Calu3 (cell line): ENCODE measurements at regions not wholly inside any gene's neighbourhood (a gene's known extent, or its start where the extent isn't known, plus 50 kb on each side); places are given as distances from the start of the nearest gene placed in this dataset.
"Not testable (repeated sequence)": the region's sequence is repeated elsewhere in the genome, so short reads cannot be mapped to it uniquely, and the experiment has no call there.

Source experiments
- BruUV-seq: library from RNA; stranded (reverse); fragments of 400-500 nt; replicated peaks from 2 replicates; lab custom pipeline; 2021; lab: Mats Ljungman, UMichigan
- CTCF ChIA-PET: fragments of 300-600 bp; sonication (Branson Sonifier 250); formaldehyde crosslinking; loops from one replicate; lab custom pipeline; 2022; ENCODE audit warnings: antibody characterized with exemption; lab: Charles Lee
- DNase-seq: peaks from one replicate; pipeline ENCODE4 v3.0.0; 2022
- H3K27ac Mint-ChIP-seq: one replicate; pipeline ENCODE4 v1.8.0; 2022; ENCODE audit warnings: mixed read lengths; ENCODE audit not compliant: unreplicated experiment
- H3K27me3 Mint-ChIP-seq: one replicate; pipeline ENCODE4 v1.8.0; 2022; ENCODE audit warnings: mixed read lengths; ENCODE audit not compliant: unreplicated experiment
- H3K36me3 Mint-ChIP-seq: one replicate; pipeline ENCODE4 v1.8.0; 2022; ENCODE audit warnings: mild to moderate bottlenecking, moderate library complexity, mixed read lengths; ENCODE audit not compliant: insufficient read depth, unreplicated experiment
- H3K4me1 Mint-ChIP-seq: one replicate; pipeline ENCODE4 v1.8.0; 2022; ENCODE audit warnings: mild to moderate bottlenecking, low read depth, mixed read lengths; ENCODE audit not compliant: unreplicated experiment
- H3K4me3 Mint-ChIP-seq: one replicate; pipeline ENCODE4 v1.8.0; 2022; ENCODE audit warnings: mild to moderate bottlenecking, low read depth, moderate library complexity, mixed read lengths; ENCODE audit not compliant: unreplicated experiment
- H3K9me3 Mint-ChIP-seq: one replicate; pipeline ENCODE4 v1.8.0; 2022; ENCODE audit warnings: low read depth, mixed read lengths; ENCODE audit not compliant: unreplicated experiment
- intact Hi-C: fragments of 100-400 bp; cut with micrococcal nuclease; formaldehyde crosslinking; loops from one replicate; pipeline ENCODE4 v1.10.0; 2022; ENCODE audit not compliant: unreplicated experiment
- TF ChIP-seq, protein P1 (sequence below): fragments of 200-600 bp; IDR thresholded peaks from one replicate; pipeline ENCODE4 v1.8.0; 2022; ENCODE audit warnings: antibody characterized with exemption; ENCODE audit not compliant: unreplicated experiment

DNA sequence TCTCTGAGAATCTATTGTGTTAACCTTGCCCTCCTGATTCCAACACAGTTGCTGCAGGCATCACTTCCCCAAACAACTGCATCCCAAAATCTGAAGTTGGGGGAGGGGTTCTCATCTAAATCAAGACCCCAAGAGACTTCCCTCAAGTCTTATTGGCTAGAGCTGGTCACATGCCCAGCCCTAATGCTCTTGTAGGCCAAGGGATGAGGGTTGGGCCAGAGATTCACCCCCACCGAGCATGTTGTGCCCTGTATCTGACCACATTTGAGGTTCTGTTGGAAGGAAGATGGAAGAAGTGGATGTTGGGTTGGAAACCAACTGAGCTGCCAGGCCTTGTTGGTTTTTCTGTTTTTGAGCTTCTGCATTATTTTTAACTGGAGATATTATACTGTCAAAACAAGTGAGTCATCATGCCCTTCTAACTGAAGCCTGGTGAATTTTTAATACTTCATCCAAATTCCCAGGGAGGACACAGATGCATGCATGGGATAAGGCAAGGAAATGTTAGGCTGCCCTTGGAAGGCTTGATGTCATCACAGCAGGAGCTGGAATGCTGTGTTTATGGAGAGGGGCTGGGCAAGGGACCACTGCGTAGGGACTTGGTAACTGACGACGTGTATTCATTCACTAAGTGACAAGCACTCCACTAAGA is 68.6 kb upstream of the CACUL1 start:
- Mint-ChIP-seq H3K9me3 (no peaks in the 10 kb centered on the region), H3K27me3 (peaks cover 18% of the 10 kb centered on the region), H3K4me1 (no peaks in the 10 kb centered on the region), H3K4me3 (no peak overlapping the region), H3K27ac (no peak overlapping the region), H3K36me3 (no peaks in the 10 kb centered on the region)
- BruUV-seq: no TSS peak
- CTCF ChIA-PET: no interaction called here
- TF ChIP-seq, protein P1, sequence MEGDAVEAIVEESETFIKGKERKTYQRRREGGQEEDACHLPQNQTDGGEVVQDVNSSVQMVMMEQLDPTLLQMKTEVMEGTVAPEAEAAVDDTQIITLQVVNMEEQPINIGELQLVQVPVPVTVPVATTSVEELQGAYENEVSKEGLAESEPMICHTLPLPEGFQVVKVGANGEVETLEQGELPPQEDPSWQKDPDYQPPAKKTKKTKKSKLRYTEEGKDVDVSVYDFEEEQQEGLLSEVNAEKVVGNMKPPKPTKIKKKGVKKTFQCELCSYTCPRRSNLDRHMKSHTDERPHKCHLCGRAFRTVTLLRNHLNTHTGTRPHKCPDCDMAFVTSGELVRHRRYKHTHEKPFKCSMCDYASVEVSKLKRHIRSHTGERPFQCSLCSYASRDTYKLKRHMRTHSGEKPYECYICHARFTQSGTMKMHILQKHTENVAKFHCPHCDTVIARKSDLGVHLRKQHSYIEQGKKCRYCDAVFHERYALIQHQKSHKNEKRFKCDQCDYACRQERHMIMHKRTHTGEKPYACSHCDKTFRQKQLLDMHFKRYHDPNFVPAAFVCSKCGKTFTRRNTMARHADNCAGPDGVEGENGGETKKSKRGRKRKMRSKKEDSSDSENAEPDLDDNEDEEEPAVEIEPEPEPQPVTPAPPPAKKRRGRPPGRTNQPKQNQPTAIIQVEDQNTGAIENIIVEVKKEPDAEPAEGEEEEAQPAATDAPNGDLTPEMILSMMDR: no peak
- DNase-seq: no peak
- intact Hi-C loops: no loop called here

DNA sequence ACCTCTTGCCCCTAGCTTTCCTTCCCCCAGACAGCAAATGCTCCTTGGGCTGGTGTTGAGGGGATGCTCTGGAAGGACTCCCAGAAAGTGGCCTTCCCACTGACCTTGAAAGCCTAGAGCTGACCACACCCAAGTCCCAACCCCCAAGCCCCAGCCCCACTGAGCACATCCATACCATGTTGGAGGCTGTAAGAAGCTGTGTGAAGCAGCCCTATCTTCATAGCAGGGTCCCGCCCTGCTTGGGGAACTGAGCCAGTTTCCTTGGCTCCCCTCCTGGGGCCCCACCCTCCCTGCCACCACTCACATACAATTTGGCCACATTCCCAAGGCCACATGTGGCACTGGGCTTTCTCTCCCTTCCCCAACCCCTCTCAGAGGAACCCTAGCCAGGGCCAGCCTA is 72.3 kb upstream of the CACUL1 start:
- no peak for DNase-seq
- Mint-ChIP-seq H3K4me1 (no peaks in the 10 kb centered on the region), H3K27me3 (peaks cover 21% of the 10 kb centered on the region), H3K9me3 (no peaks in the 10 kb centered on the region), H3K36me3 (no peaks in the 10 kb centered on the region), H3K27ac (no peak overlapping the region), H3K4me3 (no peak overlapping the region)
- CTCF ChIA-PET: no interaction called here
- intact Hi-C loops: no loop called here
- TF ChIP-seq, protein P1: no peak
- no TSS peak for BruUV-seq

DNA sequence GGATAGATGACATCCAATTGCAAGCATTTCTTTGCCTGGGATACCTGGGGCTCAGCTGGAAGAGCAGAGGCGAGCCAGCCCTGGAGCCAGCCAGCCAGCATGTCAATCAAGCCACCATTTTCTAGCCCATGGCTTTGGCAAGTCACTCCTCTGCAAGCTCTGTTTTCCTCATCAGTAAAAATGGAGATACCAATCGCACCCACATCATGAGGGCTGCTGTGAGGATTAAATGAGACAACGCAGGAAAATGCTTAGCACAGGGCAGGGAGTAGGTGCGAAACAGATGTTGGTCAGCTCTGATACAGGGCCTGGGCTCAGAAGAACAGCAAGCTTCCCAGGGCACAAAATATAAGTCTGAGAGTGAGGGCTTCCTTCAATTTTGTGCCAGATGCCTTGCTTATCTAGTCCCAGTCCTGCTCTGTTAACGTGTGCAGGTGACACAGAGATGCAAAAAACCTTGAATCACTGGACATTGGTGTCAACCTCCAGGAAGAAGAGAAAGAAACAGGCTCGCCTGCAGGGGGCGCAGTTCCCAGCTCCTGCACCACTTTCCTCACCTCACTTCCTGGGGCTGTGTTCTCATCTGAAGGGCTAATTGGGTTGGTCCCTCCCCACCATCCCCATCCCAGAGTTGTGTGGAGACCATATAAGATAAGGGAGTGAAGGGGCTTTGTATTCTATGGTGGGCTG is 72.8 kb upstream of the CACUL1 start:
- TF ChIP-seq, protein P1: peak; percentile 26
- no peak for DNase-seq
- Mint-ChIP-seq H3K27me3 (peaks cover 21% of the 10 kb centered on the region), H3K36me3 (no peaks in the 10 kb centered on the region), H3K9me3 (no peaks in the 10 kb centered on the region), H3K4me3 (no peak overlapping the region), H3K4me1 (no peaks in the 10 kb centered on the region), H3K27ac (no peak overlapping the region)
- BruUV-seq: no TSS peak
- CTCF ChIA-PET: no interaction called here
- intact Hi-C loops: no loop called here

DNA sequence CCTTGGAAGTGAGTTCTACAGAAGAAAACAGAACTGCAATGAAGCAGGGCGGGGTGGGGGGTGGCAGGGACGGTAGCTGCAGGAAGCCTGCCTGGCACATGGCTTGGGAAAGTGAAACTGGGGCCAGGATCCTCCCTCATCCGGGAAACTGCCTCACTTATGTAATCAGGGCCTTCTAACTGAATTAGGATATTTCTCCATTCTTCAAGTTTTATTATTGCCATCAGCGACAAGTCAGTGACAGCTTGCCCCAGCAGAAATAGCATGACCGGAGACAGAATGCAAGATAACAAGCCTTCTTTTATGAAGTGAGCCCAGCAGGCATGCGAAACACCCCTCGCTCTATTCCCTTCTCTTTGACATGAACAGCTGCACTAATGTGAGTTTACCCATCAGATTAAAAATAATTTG is 77.5 kb upstream of the CACUL1 start:
- CTCF ChIA-PET: no interaction called here
- intact Hi-C loops: loop anchor here (10.0 kb wide), 1 partner anchor 193 kb away; the partner anchor contains the start of gene NANOS1
- TF ChIP-seq, protein P1: no peak
- Mint-ChIP-seq H3K9me3 (no peaks in the 10 kb centered on the region), H3K4me3 (no peak overlapping the region), H3K4me1 (no peaks in the 10 kb centered on the region), H3K27me3 (peaks cover 21% of the 10 kb centered on the region), H3K36me3 (no peaks in the 10 kb centered on the region), H3K27ac (no peak overlapping the region)
- no peak for DNase-seq
- no TSS peak for BruUV-seq

DNA sequence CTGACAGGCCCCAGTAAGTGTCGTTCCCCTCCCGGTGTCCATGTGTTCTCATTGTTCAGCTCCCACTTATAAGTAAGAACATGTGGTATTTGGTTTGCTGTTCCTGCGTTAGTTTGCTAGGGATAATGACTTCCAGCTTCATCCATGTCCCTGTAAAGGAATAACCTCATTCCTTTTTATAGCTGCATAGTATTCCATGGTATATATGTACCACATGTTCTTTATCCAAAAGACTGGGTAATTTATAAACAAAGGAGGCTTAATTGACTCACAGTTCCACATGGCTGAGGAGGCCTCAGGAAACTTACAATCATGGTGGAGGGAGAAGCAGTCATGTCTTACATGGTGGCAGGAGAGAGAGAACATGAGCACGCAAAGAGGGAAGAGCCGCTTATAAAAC is 79.6 kb upstream of the CACUL1 start:
- intact Hi-C loops: loop anchor here (10.0 kb wide), 1 partner anchor 190 kb away; the partner anchor contains the start of gene NANOS1
- H3K4me3 Mint-ChIP-seq, H3K4me1 Mint-ChIP-seq, H3K9me3 Mint-ChIP-seq, CTCF ChIA-PET, H3K27ac Mint-ChIP-seq, H3K36me3 Mint-ChIP-seq, DNase-seq, BruUV-seq: not testable (repeated sequence)
- H3K27me3 Mint-ChIP-seq: peaks cover 10% of the 10 kb centered on the region
